ENCODE measurements at regions not wholly inside any gene's neighbourhood (a gene's known extent, or its start where the extent isn't known, plus 50 kb on each side); places are given as distances from the start of the nearest gene placed in this dataset.

GRCh38 chr3:117565777-117566176 is 856.2 kb downstream of the TUSC7 start:
- H3K4me3 ChIP-seq (ENCODE audit: low read length) = no peak overlapping the region
- H2AFZ ChIP-seq (ENCODE audit: low read depth, low read length) = no peak overlapping the region
- no peaks in the 10 kb centered on the region for H3K9me3 ChIP-seq (ENCODE audit: insufficient read depth, low read length)

DNA sequence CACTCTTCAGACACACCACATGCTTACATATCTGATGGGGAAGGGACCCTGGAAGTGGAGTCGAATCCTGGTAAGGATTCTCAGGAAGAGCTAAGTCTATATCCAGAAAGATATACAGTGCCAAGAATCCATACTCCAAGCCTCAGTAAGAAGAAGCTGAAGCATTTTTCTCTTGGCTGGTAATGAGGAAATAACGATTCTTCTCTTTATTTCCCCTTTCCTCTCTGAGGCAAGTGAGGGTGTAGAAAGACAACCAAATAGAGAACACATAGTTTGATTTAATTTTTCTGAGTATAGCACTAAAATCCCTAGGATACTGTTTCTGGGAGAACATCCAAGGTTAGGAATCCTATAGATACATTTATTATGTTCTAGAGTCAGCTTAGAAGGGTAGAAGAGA is 857.3 kb downstream of the TUSC7 start:
- Histone ChIP-seq H3K9me3 (ENCODE audit: insufficient read depth, low read length) (no peaks in the 10 kb centered on the region), H4K20me1 (ENCODE audit: insufficient read depth, low read length) (no peaks in the 10 kb centered on the region), H3K27me3 (ENCODE audit: low read depth, low read length) (no peaks in the 10 kb centered on the region), H2AFZ (ENCODE audit: low read depth, low read length) (no peak overlapping the region), H3K27ac (ENCODE audit: low read length) (no peak overlapping the region), H3K4me3 (ENCODE audit: low read length) (no peak overlapping the region), H3K4me2 (ENCODE audit: low read length) (no peak overlapping the region), H3K4me1 (ENCODE audit: low read length) (no peaks in the 10 kb centered on the region), H3K9ac (ENCODE audit: low read length) (no peak overlapping the region), H3K79me2 (ENCODE audit: low read length) (no peaks in the 10 kb centered on the region), H3K36me3 (replicated peaks; ENCODE audit: low read depth, low read length) (no peaks in the 10 kb centered on the region)
- no peak for TF ChIP-seq EZH2phosphoT487 (IDR thresholded peaks at IDR 0.05; ENCODE audit: low read depth)
- TF ChIP-seq CTCF (IDR thresholded peaks at IDR 0.05; ENCODE audit: low read depth, low read length) = no peak

More at GRCh38 chr3:117565777-117566176, 856.2 kb downstream of the TUSC7 start:
- H3K27ac ChIP-seq (ENCODE audit: low read length) = no peak overlapping the region
- no peaks in the 10 kb centered on the region for H4K20me1 ChIP-seq (ENCODE audit: insufficient read depth, low read length)
- H3K27me3 ChIP-seq (ENCODE audit: low read depth, low read length) = no peaks in the 10 kb centered on the region
- no peaks in the 10 kb centered on the region for H3K4me1 ChIP-seq (ENCODE audit: low read length)
- TF ChIP-seq CTCF (IDR thresholded peaks at IDR 0.05; ENCODE audit: low read depth, low read length) (no peak), EZH2phosphoT487 (IDR thresholded peaks at IDR 0.05; ENCODE audit: low read depth) (no peak)
- H3K4me2 ChIP-seq (ENCODE audit: low read length) = no peak overlapping the region
- H3K9ac ChIP-seq (ENCODE audit: low read length) = no peak overlapping the region
- H3K79me2 ChIP-seq (ENCODE audit: low read length) = no peaks in the 10 kb centered on the region
- H3K36me3 ChIP-seq (replicated peaks; ENCODE audit: low read depth, low read length) = no peaks in the 10 kb centered on the region

DNA sequence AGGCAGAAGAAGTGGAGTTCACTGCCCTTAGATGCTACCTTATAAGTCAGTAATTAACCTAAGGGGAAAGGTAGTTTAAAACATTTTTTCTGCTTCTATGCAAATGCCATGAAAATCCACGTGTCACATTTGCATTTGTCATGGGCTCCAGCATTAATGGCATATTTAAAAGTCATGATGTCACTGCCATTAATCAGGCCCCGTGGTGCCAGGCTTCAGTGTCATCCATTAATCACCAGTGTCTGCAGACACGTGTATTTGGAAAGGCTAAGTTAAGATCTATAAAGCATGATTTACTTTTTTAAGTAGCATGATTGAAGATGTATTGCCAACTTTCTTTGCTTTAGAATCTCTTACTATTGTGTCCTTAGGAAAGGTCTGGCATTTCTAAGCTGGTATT is 857.8 kb downstream of the TUSC7 start:
- Histone ChIP-seq H3K36me3 (replicated peaks; ENCODE audit: low read depth, low read length) (no peaks in the 10 kb centered on the region), H3K4me3 (ENCODE audit: low read length) (no peak overlapping the region), H3K27ac (ENCODE audit: low read length) (no peak overlapping the region), H2AFZ (ENCODE audit: low read depth, low read length) (no peak overlapping the region), H3K4me1 (ENCODE audit: low read length) (no peaks in the 10 kb centered on the region), H3K27me3 (ENCODE audit: low read depth, low read length) (no peaks in the 10 kb centered on the region), H3K9me3 (ENCODE audit: insufficient read depth, low read length) (no peaks in the 10 kb centered on the region), H3K79me2 (ENCODE audit: low read length) (no peaks in the 10 kb centered on the region), H3K4me2 (ENCODE audit: low read length) (no peak overlapping the region), H3K9ac (ENCODE audit: low read length) (no peak overlapping the region), H4K20me1 (ENCODE audit: insufficient read depth, low read length) (no peaks in the 10 kb centered on the region)
- TF ChIP-seq EZH2phosphoT487 (IDR thresholded peaks at IDR 0.05; ENCODE audit: low read depth) (no peak), CTCF (IDR thresholded peaks at IDR 0.05; ENCODE audit: low read depth, low read length) (no peak)

GRCh38 chr3:117567906-117568305 is 858.3 kb downstream of the TUSC7 start:
- no peak overlapping the region for H2AFZ ChIP-seq (ENCODE audit: low read depth, low read length)
- no peak overlapping the region for H3K9ac ChIP-seq (ENCODE audit: low read length)
- H3K79me2 ChIP-seq (ENCODE audit: low read length) = no peaks in the 10 kb centered on the region
- TF ChIP-seq EZH2phosphoT487 (IDR thresholded peaks at IDR 0.05; ENCODE audit: low read depth) = no peak
- no peak for TF ChIP-seq CTCF (IDR thresholded peaks at IDR 0.05; ENCODE audit: low read depth, low read length)
- no peak overlapping the region for H3K4me2 ChIP-seq (ENCODE audit: low read length)
- H4K20me1 ChIP-seq (ENCODE audit: insufficient read depth, low read length) = no peaks in the 10 kb centered on the region
- no peaks in the 10 kb centered on the region for H3K36me3 ChIP-seq (replicated peaks; ENCODE audit: low read depth, low read length)
- peaks cover 1% of the 10 kb centered on the region; the same call in 1 of the 2 replicates for H3K4me1 ChIP-seq (ENCODE audit: low read length)
- no peaks in the 10 kb centered on the region for H3K9me3 ChIP-seq (ENCODE audit: insufficient read depth, low read length)
- H3K27me3 ChIP-seq (ENCODE audit: low read depth, low read length) = no peaks in the 10 kb centered on the region
- no peak overlapping the region for H3K4me3 ChIP-seq (ENCODE audit: low read length)
- no peak overlapping the region for H3K27ac ChIP-seq (ENCODE audit: low read length)

All from OCI-LY3 (cell line).